ENCODE measurements at regions not wholly inside any gene's neighbourhood (a gene's known extent, or its start where the extent isn't known, plus 50 kb on each side); places are given as distances from the start of the nearest gene placed in this dataset.

GRCh38 chr6:164152611-164153010 is 738.1 kb downstream of the QKI start:
- no peak for DNase-seq (ENCODE audit: low read depth)

- DNase-seq (ENCODE audit: low read depth): no peak
These were observed 736.9 kb downstream of the QKI start for GRCh38 chr6:164151161-164152120.

GRCh38 chr6:164150232-164150631 is 735.7 kb downstream of the QKI start:
- no peak for DNase-seq (ENCODE audit: low read depth)

GRCh38 chr6:164148788-164149187 is 734.3 kb downstream of the QKI start:
- no peak for DNase-seq (ENCODE audit: low read depth)

GRCh38 chr6:164144316-164144715 is 729.8 kb downstream of the QKI start:
- DNase-seq (ENCODE audit: low read depth): no peak

- DNase-seq (ENCODE audit: low read depth): no peak
These were observed 727.8 kb downstream of the QKI start for GRCh38 chr6:164142322-164142721.

GRCh38 chr6:164135511-164136132 is 721.1 kb downstream of the QKI start:
- no peak for DNase-seq (ENCODE audit: low read depth)

- no peak for DNase-seq (ENCODE audit: low read depth)
These were observed 718.6 kb downstream of the QKI start for GRCh38 chr6:164133095-164133494.

GRCh38 chr6:164130585-164130984 is 716.1 kb downstream of the QKI start:
- DNase-seq (ENCODE audit: low read depth): no peak

GRCh38 chr6:164130151-164130550 is 715.6 kb downstream of the QKI start:
- no peak for DNase-seq (ENCODE audit: low read depth)

- no peak for DNase-seq (ENCODE audit: low read depth)
These were observed 714.7 kb downstream of the QKI start for GRCh38 chr6:164129218-164129617.

- DNase-seq (ENCODE audit: low read depth): no peak
These were observed 713.6 kb downstream of the QKI start for GRCh38 chr6:164128101-164128500.

GRCh38 chr6:164124986-164125385 is 710.5 kb downstream of the QKI start:
- DNase-seq (ENCODE audit: low read depth): no peak

GRCh38 chr6:164124473-164124872 is 710.0 kb downstream of the QKI start:
- DNase-seq (ENCODE audit: low read depth): no peak

- DNase-seq (ENCODE audit: low read depth): no peak
These were observed 707.6 kb downstream of the QKI start for GRCh38 chr6:164122109-164122508.

- no peak for DNase-seq (ENCODE audit: low read depth)
These were observed 707.0 kb downstream of the QKI start for GRCh38 chr6:164121527-164121926.

GRCh38 chr6:164114651-164115050 is 700.1 kb downstream of the QKI start:
- no peak for DNase-seq (ENCODE audit: low read depth)

- no peak for DNase-seq (ENCODE audit: low read depth)
These were observed 699.5 kb downstream of the QKI start for GRCh38 chr6:164114051-164114450.

- DNase-seq (ENCODE audit: low read depth): no peak
These were observed 699.1 kb downstream of the QKI start for GRCh38 chr6:164113637-164114036.

GRCh38 chr6:164109770-164110140 is 695.2 kb downstream of the QKI start:
- no peak for DNase-seq (ENCODE audit: low read depth)

- DNase-seq (ENCODE audit: low read depth): no peak
These were observed 694.6 kb downstream of the QKI start for GRCh38 chr6:164108869-164109769.

- DNase-seq (ENCODE audit: low read depth): no peak
These were observed 693.6 kb downstream of the QKI start for GRCh38 chr6:164108092-164108491.

Measured in T-helper 22 cell (primary cell).